DMS 273 (cell line): ENCODE measurements at regions not wholly inside any gene's neighbourhood (a gene's known extent, or its start where the extent isn't known, plus 50 kb on each side); places are given as distances from the start of the nearest gene placed in this dataset.

Experiments
- DNase-seq: peaks from one replicate; lab custom pipeline; 2025; ENCODE audit not compliant: unreplicated experiment; lab: John Stamatoyannopoulos, UW

DNA sequence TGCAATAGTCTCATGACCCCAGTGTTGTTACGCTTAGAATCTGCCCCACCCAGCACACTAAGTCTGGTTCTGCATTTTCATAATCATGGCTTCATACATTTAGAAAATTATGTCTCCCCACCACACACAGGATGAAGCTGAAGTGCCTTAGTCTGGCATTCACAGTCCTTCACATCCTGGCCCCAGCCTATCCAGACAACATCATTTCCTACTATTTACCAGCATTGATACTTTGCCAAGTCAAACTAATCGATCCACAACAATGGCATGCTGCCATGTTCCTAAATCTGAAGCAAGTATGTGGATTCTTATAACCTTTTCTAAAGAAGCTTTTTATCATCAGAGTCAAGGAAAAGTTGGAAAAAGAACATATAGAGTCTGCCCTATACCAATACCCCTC is 132.4 kb upstream of the FBXL4 start:
- DNase-seq = no peak

DNA sequence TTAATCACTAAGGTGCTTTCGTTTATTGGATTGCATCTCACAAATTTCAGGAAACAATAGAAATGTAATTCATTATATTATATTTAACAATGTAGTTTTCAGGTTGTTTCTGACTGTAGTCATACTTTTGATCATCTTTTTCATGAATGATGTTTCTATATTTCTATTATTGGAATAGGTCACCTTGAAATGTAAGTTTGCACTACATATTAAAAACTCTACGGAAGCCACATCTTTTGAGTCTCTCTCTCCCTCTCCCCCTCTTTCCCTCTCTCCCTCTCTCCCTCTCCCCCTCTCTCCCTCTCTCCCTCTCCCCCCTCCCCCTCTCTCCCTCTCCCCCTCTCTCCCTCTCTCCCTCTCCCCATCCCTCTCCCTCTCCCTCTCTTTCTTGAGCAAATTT is 131.3 kb upstream of the FBXL4 start:
- no peak for DNase-seq

DNA sequence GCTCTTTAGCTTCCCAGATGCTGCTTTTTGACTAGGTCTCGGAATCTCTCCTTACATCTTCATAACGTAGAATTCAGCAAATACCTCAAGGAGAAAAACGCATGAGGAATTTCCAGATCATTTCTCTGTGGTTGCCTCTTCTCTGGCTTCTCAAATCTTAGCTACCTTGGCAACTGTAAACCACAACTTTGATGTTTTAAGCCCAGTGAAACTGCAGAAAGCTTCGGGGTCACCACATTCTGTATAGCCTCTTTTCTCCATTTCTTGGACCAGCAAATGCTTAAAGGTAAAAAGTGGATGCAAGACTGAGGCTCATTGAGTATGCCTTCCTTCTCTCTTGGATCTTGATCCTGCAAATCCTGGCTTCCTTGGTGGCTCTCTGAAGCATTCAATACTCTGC is 125.5 kb upstream of the FBXL4 start:
- no peak for DNase-seq

DNA sequence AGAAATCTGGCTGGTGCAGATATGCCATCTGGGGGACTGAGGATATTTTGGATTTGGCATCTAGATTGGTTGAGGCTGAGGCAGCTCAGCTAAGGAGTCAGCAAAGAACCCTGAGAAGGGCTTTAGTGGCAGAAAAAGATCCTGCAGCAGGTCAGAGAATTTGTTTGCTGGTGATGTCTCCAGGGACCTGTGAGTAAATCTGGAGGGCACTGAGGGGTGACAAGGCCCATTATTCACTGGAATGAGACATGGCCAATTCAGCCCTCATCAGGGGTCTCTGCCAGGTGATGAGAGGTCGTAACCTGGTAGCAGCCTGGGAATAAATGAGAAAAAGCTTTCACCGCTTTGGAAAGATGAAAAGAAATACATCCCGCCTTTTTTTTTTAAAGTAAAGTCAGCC is 118.3 kb upstream of the FBXL4 start:
- no peak for DNase-seq

DNA sequence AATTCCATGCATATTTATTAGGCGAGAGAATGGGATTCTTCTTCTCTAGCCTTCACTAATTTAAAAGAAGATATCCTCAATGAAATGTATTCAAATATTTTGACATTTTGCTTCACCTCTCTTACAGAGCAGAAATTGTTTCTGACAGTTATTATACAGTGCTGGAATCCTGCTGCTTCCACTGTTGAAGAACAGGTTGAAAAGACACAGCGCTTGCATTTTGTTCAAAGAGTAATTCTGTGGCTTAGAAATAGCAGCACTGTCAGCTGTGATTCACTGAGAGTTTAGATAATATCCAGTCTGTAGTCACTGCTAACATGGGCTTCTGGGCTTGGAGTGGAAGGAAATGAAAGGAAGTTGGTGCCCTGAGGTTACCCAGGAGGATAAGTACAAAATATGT is 117.1 kb upstream of the FBXL4 start:
- DNase-seq = no peak

DNA sequence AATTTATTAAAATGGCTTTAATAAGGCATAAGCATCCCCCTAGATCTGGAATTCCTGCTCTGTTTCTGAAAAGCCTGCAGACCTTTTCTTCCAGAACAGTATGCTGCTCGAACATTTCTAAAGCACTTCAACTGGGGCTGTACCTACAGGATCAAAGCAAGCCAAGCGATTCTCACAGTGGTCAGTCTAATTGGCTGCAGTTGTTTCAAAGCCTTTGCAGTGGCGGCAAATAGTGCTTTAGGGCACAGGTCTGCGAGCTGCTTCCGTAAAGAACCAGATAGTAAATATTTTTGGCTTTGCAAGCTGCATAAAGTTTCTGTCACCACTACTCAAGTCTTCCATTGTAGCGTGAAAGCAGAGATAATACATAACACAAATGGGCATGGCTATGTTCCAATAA is 88.9 kb upstream of the FBXL4 start:
- DNase-seq = no peak

DNA sequence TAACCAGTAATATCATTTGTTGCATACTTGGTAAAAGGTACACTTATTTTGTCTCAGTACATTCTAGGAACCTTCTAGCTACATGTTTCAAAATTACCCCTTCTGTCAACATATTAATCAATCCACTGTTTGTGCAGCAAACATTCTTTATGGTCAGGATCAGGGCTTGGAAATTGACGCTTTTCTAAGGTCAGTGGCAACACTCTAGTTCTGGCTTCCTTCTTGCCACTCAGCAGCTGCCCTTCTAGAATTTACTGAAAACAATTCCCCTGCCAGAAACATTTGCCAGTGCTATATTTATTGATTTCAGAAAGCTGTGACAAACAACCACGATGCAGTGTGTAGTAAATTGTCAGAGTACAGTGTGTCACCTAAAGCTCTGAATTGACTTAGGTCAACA is 84.7 kb upstream of the FBXL4 start:
- no peak for DNase-seq

DNA sequence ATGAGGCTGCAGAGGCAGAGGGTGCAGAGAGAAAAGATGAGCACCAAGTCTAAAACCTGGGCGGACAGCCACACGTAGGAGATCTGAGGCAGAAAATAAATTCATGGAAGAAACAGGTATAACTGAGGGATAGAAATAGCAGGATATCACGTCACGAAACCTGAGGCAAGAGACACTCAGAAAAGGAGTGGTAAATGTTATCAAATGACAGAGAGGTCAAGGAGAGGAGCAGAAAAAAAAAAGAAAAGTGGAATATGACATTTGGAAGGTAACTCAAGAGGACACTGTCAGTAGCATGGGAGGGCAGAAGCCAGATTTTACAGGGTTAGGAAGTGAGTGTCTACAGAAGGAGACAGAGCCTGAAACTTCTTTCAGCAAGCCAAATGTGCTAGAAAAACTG is 84.2 kb upstream of the FBXL4 start:
- DNase-seq = no peak

DNA sequence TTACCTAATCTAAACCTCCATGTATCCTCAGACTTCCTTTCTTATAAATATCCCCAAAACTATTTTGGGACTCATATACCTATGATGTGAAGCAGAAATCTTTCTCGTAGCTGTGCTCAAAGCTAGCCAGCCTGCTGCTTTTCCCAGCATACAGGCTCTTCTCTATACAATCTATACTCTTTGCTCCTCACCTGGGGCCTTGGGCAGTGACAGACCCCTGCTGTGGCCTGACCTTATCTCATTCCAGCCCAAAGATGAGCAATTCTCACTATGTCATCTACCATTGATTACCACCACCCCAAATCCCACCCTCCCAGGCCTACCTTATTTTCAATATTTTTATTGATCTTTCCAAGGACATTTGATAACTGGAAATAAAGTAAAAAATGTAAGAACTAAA is 83.2 kb upstream of the FBXL4 start:
- DNase-seq = no peak

DNA sequence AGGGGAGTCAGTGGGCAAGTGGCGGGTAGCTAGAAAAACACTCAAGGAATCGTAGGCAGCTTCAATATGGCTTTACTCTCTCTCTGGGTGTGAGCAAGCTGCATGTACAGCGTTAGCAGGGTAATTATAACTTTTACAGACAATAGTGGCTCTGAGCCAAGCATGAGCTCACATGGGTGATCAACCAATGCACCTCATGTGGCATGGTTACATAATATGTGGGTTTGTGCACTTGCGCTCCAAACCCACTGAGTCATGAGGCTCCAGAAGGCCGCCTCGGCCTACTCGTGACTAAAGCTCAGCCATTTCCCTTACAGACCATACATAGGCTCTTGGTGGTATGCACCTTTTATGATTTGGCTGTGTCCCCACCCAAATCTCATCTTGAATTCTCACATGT is 78.4 kb upstream of the FBXL4 start:
- peak; percentile 50 for DNase-seq

DNA sequence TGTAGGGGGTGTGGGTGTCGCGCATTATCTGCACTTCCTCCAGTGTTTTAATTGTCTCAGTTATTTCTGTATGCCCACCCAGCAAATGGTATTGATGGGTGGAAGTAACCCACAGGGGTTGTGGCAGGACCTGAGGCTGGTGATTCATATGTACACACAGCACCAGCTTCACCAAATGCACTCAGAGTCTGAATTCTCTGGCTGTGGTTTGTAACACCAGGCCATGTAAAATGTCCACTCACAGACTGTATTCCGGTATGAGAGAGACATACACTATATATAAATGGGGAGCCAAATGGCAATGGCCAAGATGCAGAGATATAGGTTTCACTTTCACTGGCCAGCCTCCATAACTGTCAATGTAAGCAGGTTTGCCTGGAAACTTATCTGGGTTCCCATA is 76.3 kb upstream of the FBXL4 start:
- no peak for DNase-seq

DNA sequence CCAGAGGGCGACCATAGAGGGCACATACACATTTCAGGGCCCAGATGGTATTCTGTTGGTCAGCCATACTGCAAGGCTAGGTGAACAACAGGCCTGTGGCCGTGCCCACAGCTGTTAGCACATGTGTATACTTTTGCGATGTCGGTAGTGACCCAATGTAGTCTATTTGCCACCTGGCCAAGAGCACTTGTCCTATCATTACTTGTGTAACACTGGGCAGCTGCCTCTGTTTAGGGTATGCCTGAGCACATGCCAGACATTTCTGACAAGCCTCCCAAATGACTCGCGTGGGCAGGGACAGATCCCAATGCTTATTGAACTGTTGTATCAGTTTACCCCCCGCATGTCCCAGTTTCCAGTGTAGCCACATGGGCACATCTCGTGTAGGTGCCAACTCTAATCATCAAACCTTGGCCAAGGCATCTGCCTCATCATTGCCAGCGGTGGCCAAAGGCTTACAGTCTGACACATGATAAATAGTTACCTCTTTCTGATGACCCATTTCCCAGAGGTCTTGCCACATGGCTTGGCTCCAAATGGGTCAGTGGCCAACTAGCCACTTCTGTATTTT is 74.4 kb upstream of the FBXL4 start:
- DNase-seq = no peak

DNA sequence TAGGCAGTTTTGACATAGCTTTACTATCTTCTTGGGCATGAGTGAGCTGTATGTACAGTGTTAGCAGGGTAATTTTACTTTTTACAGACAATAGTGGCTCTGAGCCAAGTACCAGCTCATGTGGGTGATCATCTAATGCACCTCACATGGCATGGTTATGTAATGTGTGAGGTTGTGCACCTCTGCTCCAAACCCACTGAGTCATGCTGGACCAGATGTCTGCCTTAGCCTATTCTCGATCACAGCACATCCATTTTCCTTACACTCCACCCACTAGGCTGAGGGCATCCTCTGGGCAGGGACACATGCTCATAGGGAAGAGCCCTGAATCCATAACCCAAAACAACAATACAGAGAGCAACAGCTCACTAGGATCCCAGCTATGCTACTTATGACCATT is 71.6 kb upstream of the FBXL4 start:
- no peak for DNase-seq

DNA sequence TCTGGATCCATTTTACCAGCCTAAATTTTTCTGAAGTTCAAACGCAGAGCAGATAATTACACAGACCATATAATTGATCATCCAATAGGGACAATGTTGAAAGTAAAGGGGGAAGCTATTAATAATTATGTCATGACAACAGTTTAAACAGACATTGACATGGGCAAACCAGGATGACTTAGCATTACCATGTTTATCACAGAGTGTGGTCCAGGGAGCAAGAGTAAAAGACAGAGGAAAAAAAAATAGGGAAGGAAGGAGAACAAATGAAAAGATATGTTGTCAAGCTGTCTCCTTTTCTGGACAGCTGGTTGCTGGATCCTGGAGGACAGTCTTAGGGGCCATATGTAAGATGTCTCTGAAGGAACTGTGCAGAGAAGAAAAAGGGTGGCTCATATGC is 69.4 kb upstream of the FBXL4 start:
- no peak for DNase-seq

DNA sequence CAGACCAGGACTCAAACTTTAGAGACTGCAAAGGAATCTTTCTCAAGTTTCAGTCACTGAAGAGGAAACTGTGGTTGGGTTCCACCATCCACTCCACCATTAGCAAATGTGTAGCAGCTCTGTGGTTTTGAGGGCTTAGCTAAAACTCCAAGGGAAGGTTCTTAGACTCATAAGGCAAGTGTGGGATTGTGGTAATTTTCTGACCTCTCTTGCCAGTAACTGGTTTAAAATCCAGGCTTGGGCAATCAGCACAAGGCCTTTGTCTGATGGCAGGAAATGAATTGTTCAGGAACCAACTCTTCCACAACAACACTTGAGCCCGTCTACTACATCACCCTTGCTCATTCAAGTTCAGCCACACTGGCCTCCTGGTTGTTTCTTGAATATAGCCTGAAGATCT is 68.6 kb upstream of the FBXL4 start:
- no peak for DNase-seq

DNA sequence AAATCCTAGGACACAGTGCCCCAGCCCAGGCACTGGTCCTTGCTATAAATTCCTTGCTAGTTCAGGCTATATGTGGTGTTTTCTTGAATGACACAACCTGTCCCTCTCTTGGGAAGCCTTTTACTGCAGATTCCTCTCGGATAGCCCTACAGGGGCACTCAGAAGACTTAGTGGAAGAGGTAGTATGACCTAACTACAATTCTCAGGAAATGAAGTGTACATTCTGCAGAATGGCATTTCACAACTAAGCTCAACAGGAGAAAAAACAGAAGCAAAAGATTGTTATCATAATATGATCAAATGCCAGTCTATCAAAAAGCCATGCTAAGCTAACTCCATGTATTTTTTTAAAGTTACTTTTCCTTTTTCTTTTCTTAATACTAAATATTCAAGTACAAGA is 66.3 kb upstream of the FBXL4 start:
- DNase-seq = no peak

DNA sequence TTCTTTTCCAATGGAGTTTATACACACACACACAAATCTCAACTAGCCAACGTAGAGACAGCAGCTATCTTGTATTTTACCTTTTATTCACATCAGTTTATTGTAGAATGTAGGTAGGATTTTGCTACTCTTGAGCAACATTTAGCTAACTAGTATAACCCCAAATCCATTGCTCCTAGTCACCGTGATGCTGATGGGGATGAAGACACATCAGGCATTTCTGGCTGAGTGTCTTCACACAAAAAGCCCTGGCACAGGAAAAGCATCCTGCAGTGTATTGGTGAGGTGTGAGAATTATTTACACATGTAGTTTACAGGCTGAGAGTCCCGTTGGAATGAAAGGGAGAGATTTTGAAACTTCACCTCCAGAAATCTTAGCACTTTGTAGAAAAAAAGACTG is 65.9 kb upstream of the FBXL4 start:
- no peak for DNase-seq

DNA sequence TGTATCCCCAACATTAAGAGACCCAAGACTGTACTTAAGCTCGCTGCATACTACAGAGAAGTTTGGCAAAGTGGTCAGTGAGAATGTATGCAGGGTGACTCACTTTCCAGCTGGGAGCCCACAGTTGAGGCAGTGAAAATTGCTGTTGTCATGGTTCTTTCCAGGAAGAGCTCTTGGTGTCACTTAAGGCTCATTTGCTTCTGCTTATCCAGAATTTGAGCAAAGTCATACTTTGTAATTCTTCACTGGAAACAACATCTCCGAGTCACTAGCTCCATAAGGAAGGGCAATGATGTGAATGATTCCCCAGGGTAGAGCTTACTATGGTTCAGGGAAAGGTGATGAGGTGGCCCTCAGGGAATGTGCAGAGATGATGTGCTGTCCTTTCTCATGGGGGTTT is 65.4 kb upstream of the FBXL4 start:
- no peak for DNase-seq

DNA sequence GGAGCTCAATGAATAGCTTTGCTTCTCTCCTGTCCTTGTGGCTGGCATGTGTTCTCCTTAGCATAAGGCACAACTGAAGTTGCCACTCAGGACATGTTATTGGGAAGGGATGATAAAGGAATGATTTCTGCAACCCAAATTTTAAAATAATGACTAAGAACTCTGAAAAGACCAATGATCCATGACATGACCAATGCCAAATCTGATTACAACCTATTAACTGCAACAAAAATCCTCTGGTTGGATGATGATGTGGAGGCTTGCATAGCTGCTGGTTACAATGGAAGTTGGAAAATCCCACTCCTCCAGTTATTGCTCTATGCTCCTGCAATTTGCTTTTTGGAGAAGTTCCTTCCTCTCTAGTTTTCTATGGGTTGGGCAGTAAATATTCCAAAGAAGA is 63.4 kb upstream of the FBXL4 start:
- DNase-seq = no peak

DNA sequence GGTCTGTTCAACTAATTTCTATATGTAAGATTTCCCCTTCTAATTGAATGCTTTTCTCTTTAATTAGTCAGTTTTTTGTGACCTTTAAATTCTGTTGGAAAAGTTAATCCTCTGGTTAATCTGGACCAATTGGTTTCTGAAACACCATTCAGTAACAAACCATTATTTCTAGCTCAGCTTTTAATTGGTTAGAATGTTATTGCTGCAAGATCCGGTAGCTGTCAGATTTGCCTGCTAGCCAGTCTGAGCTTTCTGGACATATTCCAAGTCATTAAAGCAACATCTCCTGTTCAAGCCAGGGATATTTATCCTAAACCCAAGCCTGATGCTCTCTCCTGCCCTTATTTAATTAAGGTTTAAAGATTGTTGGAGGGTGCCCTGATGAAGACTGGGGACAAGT is 55.1 kb upstream of the FBXL4 start:
- DNase-seq = peak; percentile 76

DNA sequence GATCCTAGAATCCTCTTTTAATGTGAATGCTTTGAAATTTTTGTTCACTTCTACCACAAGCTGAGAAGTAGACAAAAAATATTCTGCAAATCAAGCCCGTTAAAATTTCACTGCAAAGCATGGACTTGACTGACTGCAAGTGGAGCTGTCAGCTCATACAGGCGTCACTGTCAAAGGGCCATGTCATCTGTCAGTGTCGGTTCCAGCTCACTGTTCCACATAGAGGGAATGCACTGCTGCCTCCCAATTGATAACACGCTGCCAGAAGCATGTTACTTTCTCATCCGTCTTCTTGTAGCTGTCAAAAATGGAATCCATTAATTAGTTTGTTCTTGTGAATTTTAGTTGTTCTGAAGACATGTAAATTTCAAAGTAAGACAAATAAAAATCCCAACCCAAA is 50.4 kb upstream of the FBXL4 start:
- DNase-seq = no peak
